Upper lobe of left lung (tissue), 6 donors: ENCODE measurements at regions not wholly inside any gene's neighbourhood (a gene's known extent, or its start where the extent isn't known, plus 50 kb on each side); places are given as distances from the start of the nearest gene placed in this dataset.

Source experiments
- ATAC-seq, 2 donors: fragments of 200-7000 bp; cut with Tn5 transposase; one replicate each; pipeline ENCODE4 v1.9.1; 2022; ENCODE audit warnings: mild to moderate bottlenecking in 2 of 2, moderate library complexity in 2 of 2; ENCODE audit not compliant: low FRiP score in 2 of 2
- DNase-seq, 2 donors: peaks; one replicate each; pipeline ENCODE4 v3.0.0-alpha.2; 2019 to 2020
- H3K27ac ChIP-seq, 4 donors: fragments of 200-600 bp; sonication (generic); one replicate each; pipeline ENCODE4 v1.5.1; 2016 to 2019
- H3K27me3 ChIP-seq, 4 donors: fragments of 200-600 bp; sonication (generic); one replicate each; pipeline ENCODE4 v1.5.1; 2017 to 2019
- H3K36me3 ChIP-seq, 4 donors: fragments of 200-600 bp; sonication (generic); one replicate each; pipeline ENCODE4 v1.5.1; 2016 to 2019
- H3K4me1 ChIP-seq, 4 donors: fragments of 200-600 bp; sonication (generic); one replicate each; pipeline ENCODE4 v1.5.1; 2018 to 2019
- H3K4me3 ChIP-seq, 4 donors: fragments of 200-600 bp; sonication (generic); one replicate each; pipeline ENCODE4 v1.5.1; 2017 to 2019; ENCODE audit warnings: mild to moderate bottlenecking in 2 of 4, moderate library complexity in 1 of 4
- H3K9me3 ChIP-seq, 4 donors: fragments of 200-600 bp; sonication (generic); one replicate each; pipeline ENCODE4 v1.5.1; 2018 to 2019
- CTCF ChIP-seq, 6 experiments: fragments of 450-650 bp in 4 of 6; fragments of 200-600 bp in 2 of 6; sonication (generic) in 2 of 6; IDR thresholded peaks; one replicate each; pipeline ENCODE4 v1.5.1; 2016 to 2019; ENCODE audit warnings: antibody characterized with exemption in 6 of 6
- EP300 ChIP-seq, 4 donors: sonication (generic); formaldehyde crosslinking; IDR thresholded peaks; one replicate each; pipeline ENCODE4 v1.5.1; 2017; ENCODE audit warnings: antibody characterized with exemption in 4 of 4, control low read depth in 2 of 4
- POLR2A ChIP-seq, 4 donors: fragments of 450-650 bp; IDR thresholded peaks; one replicate each; pipeline ENCODE4 v1.5.1; 2016 to 2017; ENCODE audit warnings: antibody characterized with exemption in 4 of 4, mild to moderate bottlenecking in 2 of 4
- POLR2AphosphoS5 ChIP-seq, 2 donors: sonication (generic); formaldehyde crosslinking; IDR thresholded peaks; one replicate each; pipeline ENCODE4 v1.5.1; 2017; ENCODE audit warnings: antibody characterized with exemption in 2 of 2
- WGBS, 2 donors: methylation state at CpG; one replicate each; pipeline ENCODE4 v1.1.5; 2017 to 2018; 5-methylcytosine and 5-hydroxymethylcytosine counted together
- donor health status: DM: no; HTN: no; CAD: no; lungs with moderate emphysema.
- donor health status: DM: no; HTN: yes; CAD: no; lungs with severe emphysema.

DNA sequence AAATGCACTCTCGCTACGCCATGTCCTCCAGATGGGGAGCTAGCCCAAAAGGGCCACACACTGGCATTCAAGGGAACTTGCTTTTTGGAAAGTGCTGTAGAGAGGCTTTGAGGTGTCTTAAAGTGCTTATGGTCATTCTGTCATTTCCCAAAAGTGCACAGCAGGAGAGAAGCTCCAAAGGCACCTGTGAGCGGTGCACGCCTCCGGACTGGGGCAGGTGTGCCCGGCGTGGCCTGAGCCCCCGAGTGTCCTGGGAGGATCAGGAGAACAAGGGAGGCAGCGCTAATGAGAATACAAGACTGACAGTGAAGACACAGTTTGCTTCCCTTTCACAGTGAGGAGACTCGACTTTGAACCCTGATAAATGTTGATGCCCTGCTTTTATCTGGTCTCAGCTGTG, 419.0 kb upstream of the MKI67 start:
- no peak for ATAC-seq
- 89 to 90% methylated on average over 10 of the region's 10 CpGs for whole genome bisulfite sequencing, 2 donors
- Histone ChIP-seq H3K4me1 (peaks cover 0 to 7% (median 0%) of the 10 kb centered on the region in 4 donors), H3K27ac (no peak overlapping the region), H3K9me3 (no peaks in the 10 kb centered on the region), H3K4me3 (no peak overlapping the region), H3K36me3 (no peaks in the 10 kb centered on the region), H3K27me3 (peaks cover 0 to 14% (median 3%) of the 10 kb centered on the region in 4 donors)
- TF ChIP-seq CTCF (IDR thresholded peaks at IDR 0.05): no peak
- TF ChIP-seq POLR2A (IDR thresholded peaks at IDR 0.05): no peak
- DNase-seq: peak in 1 of 2 donors; percentile 52

DNA sequence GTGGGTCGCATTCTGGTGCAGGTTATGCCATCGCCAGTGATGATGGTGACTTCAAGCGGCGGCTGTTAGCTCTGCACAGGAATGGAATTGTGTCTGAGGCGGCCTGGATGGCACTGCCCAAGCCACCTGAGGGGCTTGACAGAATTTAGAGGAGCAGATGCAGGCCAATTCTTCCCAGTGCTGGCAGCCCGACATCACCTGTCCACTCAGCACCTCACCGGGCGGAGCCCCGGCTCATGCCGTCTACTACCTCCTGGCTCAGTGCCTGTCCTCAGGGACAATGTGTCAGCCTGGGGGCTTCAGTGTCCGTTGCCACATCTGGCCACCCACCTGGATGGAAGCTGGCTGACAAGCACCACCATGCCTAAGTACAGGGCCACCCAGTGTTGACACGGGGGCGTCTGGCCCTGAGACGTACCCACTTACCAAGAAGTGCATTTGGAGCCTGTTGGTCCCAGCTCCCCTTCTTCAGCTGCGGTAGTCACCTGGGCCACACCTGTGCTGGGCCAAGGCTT, 420.5 kb upstream of the MKI67 start:
- H3K27me3 ChIP-seq: no peaks in the 10 kb centered on the region
- no peak for ATAC-seq
- 82 to 92% methylated on average over 8 to 12 of the region's 15 CpGs for WGBS, 2 donors

GRCh38 chr10:128549101-128549608, 422.9 kb upstream of the MKI67 start:
- no peak for ATAC-seq
- no peak overlapping the region for H3K4me3 ChIP-seq
- TF ChIP-seq POLR2A (IDR thresholded peaks at IDR 0.05): no peak
- no peak for TF ChIP-seq CTCF (IDR thresholded peaks at IDR 0.05)
- TF ChIP-seq EP300 (IDR thresholded peaks at IDR 0.05): no peak
- TF ChIP-seq POLR2AphosphoS5 (IDR thresholded peaks at IDR 0.05): no peak
- H3K9me3 ChIP-seq: no peaks in the 10 kb centered on the region
- no peaks in the 10 kb centered on the region for H3K4me1 ChIP-seq
- DNase-seq: no peak
- H3K27ac ChIP-seq: no peak overlapping the region
- WGBS, 2 donors: 78 to 80% methylated on average over 6 of the region's 6 CpGs
- no peaks in the 10 kb centered on the region for H3K36me3 ChIP-seq
- H3K27me3 ChIP-seq: no peaks in the 10 kb centered on the region

More for the DNA sequence above, 420.5 kb upstream of the MKI67 start:
- Histone ChIP-seq H3K4me1 (no peaks in the 10 kb centered on the region), H3K36me3 (no peaks in the 10 kb centered on the region), H3K9me3 (no peaks in the 10 kb centered on the region), H3K4me3 (no peak overlapping the region), H3K27ac (no peak overlapping the region)
- TF ChIP-seq POLR2A (IDR thresholded peaks at IDR 0.05) (no peak), POLR2AphosphoS5 (IDR thresholded peaks at IDR 0.05) (no peak), CTCF (IDR thresholded peaks at IDR 0.05) (no peak), EP300 (IDR thresholded peaks at IDR 0.05) (no peak)
- DNase-seq: peak in 1 of 2 donors; percentile 58

DNA sequence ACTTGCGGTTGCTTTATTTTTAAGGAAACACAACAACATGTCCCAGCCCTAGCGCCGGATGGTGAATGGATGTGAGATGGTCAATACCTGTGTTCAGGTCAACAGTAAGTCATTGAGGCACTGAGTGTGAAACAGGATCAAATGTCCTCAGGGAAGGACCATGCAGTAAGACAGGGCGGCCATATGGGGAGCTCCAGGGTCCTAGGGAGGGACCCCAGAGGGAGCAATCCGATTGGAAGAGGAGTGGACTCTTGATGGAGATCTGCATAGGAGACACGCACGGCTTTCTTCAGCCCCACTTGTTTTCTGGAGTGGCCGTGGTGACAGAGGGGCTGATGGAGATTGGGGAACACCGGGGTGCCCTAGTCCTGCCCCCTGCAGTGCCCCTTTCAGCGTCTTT, 423.8 kb upstream of the MKI67 start:
- Histone ChIP-seq H3K4me3 (no peak overlapping the region), H3K36me3 (no peaks in the 10 kb centered on the region), H3K4me1 (no peaks in the 10 kb centered on the region), H3K27me3 (no peaks in the 10 kb centered on the region), H3K27ac (no peak overlapping the region), H3K9me3 (no peaks in the 10 kb centered on the region)
- TF ChIP-seq POLR2A (IDR thresholded peaks at IDR 0.05) (no peak), EP300 (IDR thresholded peaks at IDR 0.05) (no peak), POLR2AphosphoS5 (IDR thresholded peaks at IDR 0.05) (no peak), CTCF (IDR thresholded peaks at IDR 0.05) (no peak)
- WGBS, 2 donors: 80 to 83% methylated on average over 10 of the region's 10 CpGs
- no peak for ATAC-seq
- no peak for DNase-seq

- Histone ChIP-seq H3K27ac (no peak overlapping the region), H3K9me3 (no peaks in the 10 kb centered on the region), H3K4me3 (no peak overlapping the region), H3K36me3 (no peaks in the 10 kb centered on the region), H3K27me3 (no peaks in the 10 kb centered on the region), H3K4me1 (no peaks in the 10 kb centered on the region)
- ATAC-seq: no peak
- no peak for DNase-seq
- 76 to 89% methylated on average over 7 of the region's 7 CpGs for WGBS, 2 donors
- TF ChIP-seq CTCF (IDR thresholded peaks at IDR 0.05): no peak
- TF ChIP-seq POLR2AphosphoS5 (IDR thresholded peaks at IDR 0.05): no peak
- no peak for TF ChIP-seq EP300 (IDR thresholded peaks at IDR 0.05)
- no peak for TF ChIP-seq POLR2A (IDR thresholded peaks at IDR 0.05)
Measured at GRCh38 chr10:128551475-128551874, 425.3 kb upstream of the MKI67 start.
